SK-N-MC (cell line): ENCODE measurements at regions not wholly inside any gene's neighbourhood (a gene's known extent, or its start where the extent isn't known, plus 50 kb on each side); places are given as distances from the start of the nearest gene placed in this dataset.
A peak's percentile ranks its signal among the peaks of the same experiment; 100 is the strongest.

ENCODE experiments used
- DNase-seq: peaks from one replicate; pipeline ENCODE4 v3.0.0-alpha.2; 2011; ENCODE audit warnings: low read depth, low spot score
- H3K27ac ChIP-seq: fragments of 200-600 bp; sonication (generic); 2 replicates; pipeline ENCODE4 v1.5.1; 2016; ENCODE audit warnings: mixed run types
- H3K36me3 ChIP-seq: fragments of 200-600 bp; sonication (generic); 2 replicates; pipeline ENCODE4 v1.6.1; 2017; ENCODE audit warnings: antibody characterized with exemption, low read length, mixed read lengths; ENCODE audit not compliant: insufficient read depth
- H3K4me3 ChIP-seq: fragments of 200-600 bp; sonication (generic); 2 replicates; pipeline ENCODE4 v1.5.1; 2016
- H3K9ac ChIP-seq: fragments of 200-600 bp; sonication (generic); 2 replicates; pipeline ENCODE4 v1.8.0; 2017; ENCODE audit warnings: mixed run types, mixed read lengths; ENCODE audit not compliant: insufficient read length
- H3K9me3 ChIP-seq: fragments of 200-600 bp; sonication (generic); 2 replicates; pipeline ENCODE4 v1.6.1; 2017; ENCODE audit warnings: low read depth, mild to moderate bottlenecking, antibody characterized with exemption, low read length, moderate library complexity, mixed read lengths
- EZH2 ChIP-seq: fragments of 200-600 bp; sonication (generic); IDR thresholded peaks from one replicate; pipeline ENCODE4 v1.6.1; 2017; ENCODE audit warnings: antibody characterized with exemption
- FOXP2 ChIP-seq: optimal IDR thresholded peaks from 2 replicates; pipeline ENCODE3; 2011; ENCODE audit warnings: mild to moderate bottlenecking, moderate library complexity; ENCODE audit not compliant: insufficient read depth; ENCODE audit errors: extremely low read length, control extremely low read depth
- POLR2AphosphoS5 ChIP-seq: IDR thresholded peaks from 2 replicates; pipeline ENCODE4 v1.6.1; 2012; ENCODE audit warnings: mild to moderate bottlenecking, low read depth, low read length, borderline replicate concordance

DNA sequence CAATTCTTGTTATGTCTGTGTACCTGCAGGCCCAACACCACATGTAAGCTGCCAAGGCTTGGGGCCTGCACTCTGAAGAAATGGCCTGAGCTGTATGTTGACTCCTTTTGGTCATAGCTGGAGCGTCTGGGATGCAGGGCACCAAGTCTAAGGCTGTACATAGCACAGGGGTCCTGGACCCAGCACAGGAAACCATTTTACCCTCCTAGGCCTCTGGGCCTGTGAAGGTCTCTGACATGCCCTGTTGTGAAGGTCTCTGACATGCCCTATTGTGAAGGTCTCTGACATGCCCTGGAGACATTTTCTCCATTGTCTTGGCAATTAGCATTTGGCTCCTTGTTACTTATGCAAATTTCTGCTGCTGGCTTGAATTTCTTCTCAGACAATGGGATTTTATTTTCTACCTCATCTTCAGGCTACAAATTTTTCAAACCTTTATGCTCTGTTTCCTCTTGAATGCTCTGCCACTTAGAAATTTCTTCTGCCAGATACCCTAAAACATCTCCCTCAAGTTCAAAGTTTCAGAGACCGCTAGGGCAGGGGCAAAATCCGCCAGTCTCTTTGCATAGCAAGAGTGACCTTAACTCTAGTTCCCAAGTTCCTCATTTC lies 246.7 kb upstream of the B3GALT2 start:
- peaks cover 7% of the 10 kb centered on the region; the same call in 1 of the 2 replicates for H3K9me3 ChIP-seq
- DNase-seq, result no peak
- H3K27ac ChIP-seq, result no peak overlapping the region
- H3K4me3 ChIP-seq, result no peak overlapping the region
- H3K9ac ChIP-seq, result no peak overlapping the region
- TF ChIP-seq FOXP2 (no peak), POLR2AphosphoS5 (no peak), EZH2 (no peak)
- no peaks in the 10 kb centered on the region for H3K36me3 ChIP-seq

DNA sequence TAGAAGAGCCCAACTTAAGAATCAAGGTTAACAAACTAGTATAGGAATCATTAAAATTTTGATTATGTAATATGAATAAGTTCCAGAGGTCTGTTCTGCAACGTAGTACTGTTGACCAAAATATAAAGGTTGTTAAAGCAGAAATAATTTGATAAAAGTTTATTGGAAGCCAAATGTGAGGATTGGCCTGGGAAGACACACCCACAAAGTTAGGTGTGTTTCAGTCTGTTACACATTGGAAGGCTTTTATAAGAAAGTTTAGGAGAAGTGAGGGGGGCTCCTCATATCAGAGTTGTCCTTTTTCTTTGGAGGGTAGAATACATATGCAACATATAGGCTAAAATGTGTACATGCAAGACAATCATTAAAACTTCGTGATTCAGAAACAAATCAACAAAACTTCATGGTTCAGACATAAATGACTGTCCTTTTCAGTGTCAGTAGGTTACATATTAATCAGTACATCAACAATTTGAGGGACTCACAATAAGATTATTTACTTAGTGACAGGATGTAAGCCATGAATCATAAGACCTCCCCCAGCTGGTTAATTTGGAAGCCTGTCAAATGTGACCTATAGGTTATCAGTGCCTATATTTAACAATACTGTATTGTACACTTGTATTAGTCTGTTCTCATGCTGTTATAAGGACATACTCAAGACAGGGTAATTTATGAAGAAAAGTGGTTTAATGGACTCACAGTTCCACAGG lies 245.0 kb upstream of the B3GALT2 start:
- DNase-seq, result no peak
- Histone ChIP-seq H3K9ac (no peak overlapping the region), H3K4me3 (no peak overlapping the region), H3K27ac (no peak overlapping the region), H3K36me3 (no peaks in the 10 kb centered on the region), H3K9me3 (peaks cover 7% of the 10 kb centered on the region; the same call in 1 of the 2 replicates)
- no peak for TF ChIP-seq POLR2AphosphoS5
- TF ChIP-seq EZH2, result no peak
- TF ChIP-seq FOXP2, result no peak

DNA sequence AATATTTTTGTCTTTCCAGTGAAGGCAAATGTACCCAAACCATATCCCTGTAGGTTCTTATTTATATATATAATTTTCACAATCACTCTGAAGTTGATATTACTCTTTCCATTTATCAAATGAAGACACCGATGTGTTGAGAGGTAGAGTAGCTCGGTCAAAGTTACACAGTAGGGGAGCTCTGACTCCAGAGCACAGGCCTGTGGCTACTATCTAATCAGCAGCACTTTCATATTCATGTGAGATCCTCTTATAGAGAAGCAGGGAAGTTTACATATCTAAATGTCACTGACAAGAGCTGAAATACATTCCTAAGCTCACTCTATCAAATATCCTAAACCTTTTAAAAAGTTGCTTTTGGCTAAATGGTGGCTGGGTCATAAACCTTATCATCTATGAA lies 241.1 kb upstream of the B3GALT2 start:
- Histone ChIP-seq H3K36me3 (no peaks in the 10 kb centered on the region), H3K9ac (no peak overlapping the region), H3K9me3 (no peaks in the 10 kb centered on the region), H3K27ac (no peak overlapping the region), H3K4me3 (no peak overlapping the region)
- TF ChIP-seq EZH2, result no peak
- TF ChIP-seq POLR2AphosphoS5, result no peak
- TF ChIP-seq FOXP2, result no peak
- no peak for DNase-seq

DNA sequence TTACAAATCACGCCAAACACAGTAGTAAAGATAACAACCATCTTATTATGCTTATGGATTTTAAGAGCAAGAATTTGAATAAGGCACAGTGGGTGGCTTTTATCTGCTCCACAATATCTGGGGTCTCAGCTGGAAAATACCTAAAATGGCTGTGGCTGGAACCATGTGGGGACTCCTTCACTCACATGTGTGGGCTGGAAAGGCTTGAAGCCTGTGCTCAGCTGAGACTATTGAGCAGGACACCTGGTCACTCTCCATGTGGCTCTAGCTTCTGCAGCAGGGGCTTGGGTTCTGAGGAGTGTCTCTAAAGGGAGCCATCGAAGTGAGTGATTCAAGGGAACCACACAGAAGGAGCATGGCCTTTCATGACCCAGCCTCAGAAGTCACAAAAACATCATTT lies 239.6 kb upstream of the B3GALT2 start:
- Histone ChIP-seq H3K4me3 (no peak overlapping the region), H3K9ac (no peak overlapping the region), H3K36me3 (no peaks in the 10 kb centered on the region), H3K9me3 (no peaks in the 10 kb centered on the region), H3K27ac (no peak overlapping the region)
- peak; percentile 39 for DNase-seq
- TF ChIP-seq FOXP2, result no peak
- TF ChIP-seq EZH2, result no peak
- no peak for TF ChIP-seq POLR2AphosphoS5

GRCh38 chr1:193421487-193421886 lies 235.1 kb upstream of the B3GALT2 start:
- H3K9ac ChIP-seq, result no peak overlapping the region
- H3K4me3 ChIP-seq, result no peak overlapping the region
- no peak for TF ChIP-seq EZH2
- no peak for TF ChIP-seq POLR2AphosphoS5
- no peak for TF ChIP-seq FOXP2
- DNase-seq, result no peak
- no peaks in the 10 kb centered on the region for H3K9me3 ChIP-seq
- H3K36me3 ChIP-seq, result no peaks in the 10 kb centered on the region
- H3K27ac ChIP-seq, result no peak overlapping the region

- no peak overlapping the region for H3K4me3 ChIP-seq
These were observed 232.9 kb upstream of the B3GALT2 start for GRCh38 chr1:193419295-193419694.

GRCh38 chr1:193418745-193419058 lies 232.3 kb upstream of the B3GALT2 start:
- TF ChIP-seq FOXP2, result no peak
- no peak for TF ChIP-seq EZH2
- TF ChIP-seq POLR2AphosphoS5, result no peak
- Histone ChIP-seq H3K4me3 (peak overlapping the region; percentile 49), H3K27ac (no peak overlapping the region), H3K9ac (no peak overlapping the region), H3K36me3 (no peaks in the 10 kb centered on the region), H3K9me3 (no peaks in the 10 kb centered on the region)
- DNase-seq, result no peak

More at GRCh38 chr1:193419295-193419694, 232.9 kb upstream of the B3GALT2 start:
- Histone ChIP-seq H3K9me3 (no peaks in the 10 kb centered on the region), H3K36me3 (no peaks in the 10 kb centered on the region), H3K27ac (no peak overlapping the region), H3K9ac (no peak overlapping the region)
- DNase-seq, result no peak
- no peak for TF ChIP-seq FOXP2
- TF ChIP-seq POLR2AphosphoS5, result no peak
- no peak for TF ChIP-seq EZH2

DNA sequence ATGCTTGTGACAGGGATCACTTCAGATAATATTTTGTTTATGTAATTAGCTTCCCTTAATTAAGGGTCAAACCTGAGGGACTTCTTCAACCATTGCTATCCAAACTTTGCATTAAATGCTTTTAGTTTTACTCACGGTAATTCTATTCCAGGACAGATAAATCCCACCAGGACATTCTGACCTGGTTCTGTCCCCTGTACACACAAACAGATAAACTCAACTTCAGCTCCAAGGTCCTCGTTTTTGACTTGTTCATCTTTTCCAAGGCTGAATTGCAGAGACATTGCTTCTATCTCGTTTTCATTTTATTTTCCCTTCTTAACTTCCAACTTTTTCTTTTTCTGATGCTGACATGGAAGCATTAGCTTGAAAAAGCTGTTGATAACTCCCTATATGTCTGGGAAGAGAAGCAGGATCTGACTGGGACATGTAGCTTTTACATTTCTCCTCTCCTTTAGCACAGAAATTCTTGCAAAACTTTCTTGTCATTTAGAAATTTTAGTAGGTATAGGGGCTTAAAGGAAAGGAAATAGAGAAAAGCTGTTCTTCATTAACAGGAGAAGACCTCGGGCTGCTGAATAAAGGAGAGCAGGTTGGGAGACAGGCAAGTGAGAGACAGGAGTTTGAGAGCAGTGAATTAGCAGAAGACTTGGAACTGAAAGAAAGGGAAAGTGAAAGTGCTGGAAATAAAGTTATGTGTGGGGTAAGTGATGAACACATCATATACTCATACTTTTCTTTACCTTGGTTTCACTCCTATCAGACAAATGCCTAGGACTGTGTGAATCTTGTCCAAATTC lies 231.7 kb upstream of the B3GALT2 start:
- Histone ChIP-seq H3K9ac (peak overlapping the region; percentile 56), H3K9me3 (no peaks in the 10 kb centered on the region), H3K27ac (no peak overlapping the region), H3K4me3 (peak overlapping the region; percentile 49), H3K36me3 (no peaks in the 10 kb centered on the region)
- DNase-seq, result no peak
- TF ChIP-seq FOXP2 (no peak), POLR2AphosphoS5 (no peak), EZH2 (no peak)
